Caco-2 (cell line): ENCODE measurements at regions not wholly inside any gene's neighbourhood (a gene's known extent, or its start where the extent isn't known, plus 50 kb on each side); places are given as distances from the start of the nearest gene placed in this dataset.
"Not testable (repeated sequence)": the region's sequence is repeated elsewhere in the genome, so short reads cannot be mapped to it uniquely, and the experiment has no call there.

Experiments used
- BruUV-seq: library from RNA; stranded (reverse); fragments of 400-500 nt; replicated peaks from 2 replicates; lab custom pipeline; 2021; lab: Mats Ljungman, UMichigan
- CTCF ChIA-PET: fragments of 300-600 bp; sonication (Branson Sonifier 250); formaldehyde crosslinking; loops from one replicate; lab custom pipeline; 2022; ENCODE audit warnings: antibody characterized with exemption; lab: Charles Lee
- POLR2A ChIA-PET: fragments of 300-600 bp; sonication (Branson Sonifier 250); formaldehyde crosslinking; loops from one replicate; lab custom pipeline; 2022; ENCODE audit warnings: antibody characterized with exemption; lab: Charles Lee
- DNase-seq, 2 experiments: peaks; one replicate each; pipeline versions ENCODE4 v3.0.0 to v3.0.0-alpha.2; 2020 to 2022
- H3K27me3 ChIP-seq: replicated peaks from 2 replicates; pipeline ENCODE4 v1.6.0; 2011; ENCODE audit warnings: low read length; ENCODE audit not compliant: control insufficient read depth, insufficient read depth
- H3K36me3 ChIP-seq: 2 replicates; pipeline ENCODE4 v1.5.1; 2011; ENCODE audit warnings: low read length; ENCODE audit not compliant: control insufficient read depth, insufficient read depth
- H3K4me1 ChIP-seq: fragments of 250-450 bp; sonication (Bioruptor Pico); 2 replicates; pipeline ENCODE4 v1.5.1; 2020; ENCODE audit warnings: mild to moderate bottlenecking
- H3K4me3 ChIP-seq: 2 replicates; pipeline ENCODE4 v1.5.1; 2011; ENCODE audit warnings: low read depth, mild to moderate bottlenecking, control low read depth, low read length
- H3K9me3 ChIP-seq: fragments of 250-450 bp; sonication (Bioruptor Pico); 2 replicates; pipeline ENCODE4 v1.5.1; 2020; ENCODE audit warnings: mild to moderate bottlenecking, moderate library complexity
- H3K27ac Mint-ChIP-seq: one replicate; pipeline ENCODE4 v1.8.0; 2022; ENCODE audit warnings: mixed read lengths; ENCODE audit not compliant: unreplicated experiment
- H3K27me3 Mint-ChIP-seq: one replicate; pipeline ENCODE4 v1.8.0; 2022; ENCODE audit warnings: mixed read lengths; ENCODE audit not compliant: insufficient read depth, unreplicated experiment
- H3K36me3 Mint-ChIP-seq: one replicate; pipeline ENCODE4 v1.8.0; 2022; ENCODE audit warnings: mild to moderate bottlenecking, mixed read lengths; ENCODE audit not compliant: insufficient read depth, unreplicated experiment
- H3K4me1 Mint-ChIP-seq: one replicate; pipeline ENCODE4 v1.8.0; 2022; ENCODE audit warnings: low read depth, mixed read lengths; ENCODE audit not compliant: unreplicated experiment
- H3K4me3 Mint-ChIP-seq: one replicate; pipeline ENCODE4 v1.8.0; 2022; ENCODE audit warnings: mild to moderate bottlenecking, moderate library complexity, mixed read lengths; ENCODE audit not compliant: unreplicated experiment
- H3K9me3 Mint-ChIP-seq: one replicate; pipeline ENCODE4 v1.8.0; 2022; ENCODE audit warnings: mixed read lengths; ENCODE audit not compliant: unreplicated experiment
- CTCF ChIP-seq, 2 experiments: fragments of 200-600 bp in 1 of 2; IDR thresholded peaks; 1 replicate in 1 of 2; 2 replicates in 1 of 2; pipeline versions ENCODE4 v1.5.1 to v1.8.0; 2011 to 2022; ENCODE audit warnings: antibody characterized with exemption in 1 of 2, control low read depth in 1 of 2, inconsistent platforms in 1 of 2, low read depth in 1 of 2, low read length in 1 of 2, mild to moderate bottlenecking in 1 of 2, moderate library complexity in 1 of 2; ENCODE audit not compliant: insufficient read depth in 1 of 2, severe bottlenecking in 1 of 2, unreplicated experiment in 1 of 2
- intact Hi-C: fragments of 100-400 bp; cut with micrococcal nuclease; formaldehyde crosslinking; loops from one replicate; pipeline ENCODE4 v1.10.0; 2022; ENCODE audit not compliant: unreplicated experiment

DNA sequence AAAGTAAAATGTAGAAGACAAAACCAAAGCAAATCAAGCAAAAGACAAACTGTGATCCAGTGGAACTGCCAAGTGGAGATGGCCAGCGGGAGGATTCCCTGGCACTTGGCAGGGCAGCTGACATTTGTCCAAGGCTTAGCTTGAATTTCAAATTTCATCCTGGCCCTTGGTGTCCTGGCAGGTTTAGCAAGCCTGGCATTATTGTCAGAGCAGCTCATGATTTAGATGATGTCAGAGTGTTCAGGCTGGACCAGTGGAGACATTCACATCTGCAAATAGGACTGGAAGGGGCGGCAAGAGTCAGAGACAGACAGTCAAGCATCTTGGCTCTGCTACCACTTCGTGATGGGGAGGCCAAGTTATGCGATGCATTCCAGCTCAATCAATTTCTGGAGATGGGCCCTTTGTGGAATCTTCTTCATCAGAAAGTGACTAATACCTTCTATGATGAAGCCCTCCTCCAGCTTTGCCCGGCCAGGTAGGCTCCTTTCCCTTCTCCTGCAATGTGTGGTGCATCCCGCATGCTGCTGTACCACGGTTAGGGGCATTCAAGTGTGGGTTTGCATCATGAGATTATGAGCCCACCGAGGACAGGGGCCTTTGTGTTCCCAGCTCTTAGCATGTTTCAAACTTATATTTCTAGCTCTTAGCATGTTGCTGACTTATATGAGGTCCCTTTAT is 199.7 kb downstream of the ANKRD30B start:
- H3K27me3 Mint-ChIP-seq: no peaks in the 10 kb centered on the region
- no peaks in the 10 kb centered on the region for H3K36me3 ChIP-seq
- no peaks in the 10 kb centered on the region for H3K36me3 Mint-ChIP-seq
- no peaks in the 10 kb centered on the region for H3K4me1 Mint-ChIP-seq
- H3K9me3 ChIP-seq: no peaks in the 10 kb centered on the region
- no peak overlapping the region for H3K4me3 ChIP-seq
- no TSS peak for BruUV-seq
- H3K4me1 ChIP-seq: no peaks in the 10 kb centered on the region
- no peak for DNase-seq
- TF ChIP-seq CTCF (IDR thresholded peaks at IDR 0.05; ENCODE audit: insufficient read depth in 1 of 2, low read depth in 1 of 2, low read length in 1 of 2, severe bottlenecking in 1 of 2, unreplicated experiment in 1 of 2): no peak
- intact Hi-C loops: no loop called here
- CTCF ChIA-PET: no interaction called here
- no peaks in the 10 kb centered on the region for H3K27me3 ChIP-seq
- H3K27ac Mint-ChIP-seq: no peak overlapping the region
- POLR2A ChIA-PET: no interaction called here
- no peaks in the 10 kb centered on the region for H3K9me3 Mint-ChIP-seq
- no peak overlapping the region for H3K4me3 Mint-ChIP-seq

DNA sequence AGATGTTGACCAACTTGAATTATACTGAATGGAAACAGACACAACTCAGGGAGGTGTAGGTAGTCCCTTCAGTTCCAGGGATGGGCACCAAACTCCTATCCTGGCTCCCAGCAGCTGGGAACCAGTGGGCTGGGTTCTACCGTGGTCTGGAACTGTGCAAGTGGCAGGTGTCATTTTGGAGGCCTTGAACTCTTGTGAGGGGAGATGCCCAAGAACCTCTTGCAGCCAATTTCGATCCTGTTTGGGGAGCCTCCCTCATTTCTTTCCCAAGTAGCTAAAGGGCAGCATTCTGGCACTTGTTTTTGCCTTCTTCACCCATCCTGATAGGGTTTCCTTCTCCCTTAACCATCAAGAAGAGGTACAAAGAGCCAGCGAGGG is 200.2 kb downstream of the ANKRD30B start:
- CTCF ChIA-PET: no interaction called here
- Histone ChIP-seq H3K4me3 (no peak overlapping the region), H3K9me3 (no peaks in the 10 kb centered on the region), H3K4me1 (no peaks in the 10 kb centered on the region), H3K36me3 (no peaks in the 10 kb centered on the region), H3K27me3 (no peaks in the 10 kb centered on the region)
- Mint-ChIP-seq H3K4me3 (no peak overlapping the region), H3K9me3 (no peaks in the 10 kb centered on the region), H3K27me3 (no peaks in the 10 kb centered on the region), H3K27ac (no peak overlapping the region), H3K36me3 (no peaks in the 10 kb centered on the region), H3K4me1 (no peaks in the 10 kb centered on the region)
- TF ChIP-seq CTCF (IDR thresholded peaks at IDR 0.05; ENCODE audit: insufficient read depth in 1 of 2, low read depth in 1 of 2, low read length in 1 of 2, severe bottlenecking in 1 of 2, unreplicated experiment in 1 of 2): no peak
- POLR2A ChIA-PET: no interaction called here
- intact Hi-C loops: no loop called here
- no peak for DNase-seq
- BruUV-seq: no TSS peak

DNA sequence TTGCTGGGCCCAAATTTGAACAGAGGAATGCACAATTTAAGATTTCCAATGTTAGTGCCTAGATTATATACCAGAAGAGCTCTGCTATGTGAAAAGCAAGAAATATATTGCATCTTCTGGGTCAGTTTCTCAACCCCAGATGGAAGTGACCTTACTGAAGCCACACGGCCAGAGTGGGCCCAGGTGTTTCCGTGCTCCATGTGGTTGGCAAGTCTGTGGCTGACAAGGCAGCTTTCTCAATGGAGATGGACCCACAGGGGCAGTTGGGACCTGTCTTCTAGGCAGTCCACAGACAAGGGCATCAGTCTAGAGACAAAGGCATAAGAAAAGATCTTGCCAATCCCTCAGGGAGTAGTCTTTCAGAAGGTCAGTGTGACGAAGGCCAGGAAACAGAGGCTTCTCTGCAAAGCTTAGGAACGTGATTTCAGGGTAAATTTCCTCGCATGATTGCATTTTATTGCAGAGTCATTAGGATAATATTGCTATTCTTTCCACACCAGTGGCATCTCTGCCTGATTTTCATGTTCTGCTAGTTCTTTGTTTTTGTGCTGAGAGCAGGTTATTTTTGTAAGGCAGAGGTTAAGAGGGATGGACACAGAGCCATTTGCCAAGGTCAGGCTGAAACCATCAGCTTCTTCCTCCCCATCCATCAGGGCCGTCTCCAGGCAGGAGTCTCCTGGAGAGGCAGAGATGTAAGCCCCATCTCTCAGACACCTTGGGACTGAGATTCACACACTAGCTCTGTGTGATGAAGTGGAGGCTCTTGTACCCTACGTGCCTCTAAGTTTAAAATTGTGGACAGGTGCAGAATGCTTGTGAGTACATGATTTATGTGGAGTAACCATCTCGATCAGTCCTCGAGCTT is 202.1 kb downstream of the ANKRD30B start:
- H3K4me1 ChIP-seq: no peaks in the 10 kb centered on the region
- no peaks in the 10 kb centered on the region for H3K36me3 Mint-ChIP-seq
- H3K36me3 ChIP-seq: no peaks in the 10 kb centered on the region
- H3K27ac Mint-ChIP-seq: no peak overlapping the region
- no peaks in the 10 kb centered on the region for H3K4me1 Mint-ChIP-seq
- no peaks in the 10 kb centered on the region for H3K9me3 Mint-ChIP-seq
- DNase-seq: no peak
- intact Hi-C loops: no loop called here
- no peak overlapping the region for H3K4me3 Mint-ChIP-seq
- no peaks in the 10 kb centered on the region for H3K27me3 Mint-ChIP-seq
- ChIA-PET POLR2A (no interaction called here), CTCF (no interaction called here)
- no TSS peak for BruUV-seq
- TF ChIP-seq CTCF (IDR thresholded peaks at IDR 0.05; ENCODE audit: insufficient read depth in 1 of 2, low read depth in 1 of 2, low read length in 1 of 2, severe bottlenecking in 1 of 2, unreplicated experiment in 1 of 2): no peak
- no peak overlapping the region for H3K4me3 ChIP-seq
- no peaks in the 10 kb centered on the region for H3K9me3 ChIP-seq
- no peaks in the 10 kb centered on the region for H3K27me3 ChIP-seq

DNA sequence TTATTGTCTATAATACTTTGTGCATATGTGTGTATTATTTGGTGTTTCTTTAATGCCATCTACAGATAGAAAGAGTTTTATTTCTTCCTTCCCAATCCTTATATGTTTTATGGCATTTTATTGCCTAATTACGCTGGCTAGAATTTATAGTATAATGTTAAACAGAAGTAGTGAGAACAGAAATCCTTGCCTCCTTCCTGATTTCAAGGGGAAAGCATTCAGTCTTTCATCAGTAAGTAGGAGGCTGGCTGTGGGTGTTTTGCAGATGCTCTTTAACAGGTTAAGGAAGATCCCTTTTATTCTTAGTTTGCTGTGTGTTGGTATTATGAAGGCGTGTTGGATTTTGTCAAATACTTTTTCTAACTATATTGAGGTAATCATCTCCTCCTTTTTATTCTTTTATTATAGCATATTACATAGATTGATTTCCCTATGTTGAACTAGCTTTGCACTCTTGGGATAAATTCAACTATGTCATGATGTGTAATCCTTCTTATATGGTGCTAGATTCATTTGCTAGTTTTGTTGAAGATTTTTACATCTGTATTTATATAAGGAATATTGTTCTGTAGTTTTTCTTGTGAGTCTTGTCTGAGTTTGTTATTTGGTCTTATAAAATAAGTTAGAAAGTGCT is 204.6 kb downstream of the ANKRD30B start:
- H3K36me3 ChIP-seq, POLR2A ChIA-PET, H3K9me3 ChIP-seq, H3K4me3 ChIP-seq, H3K27me3 ChIP-seq, BruUV-seq, H3K4me1 ChIP-seq, H3K9me3 Mint-ChIP-seq, H3K4me1 Mint-ChIP-seq, DNase-seq, H3K4me3 Mint-ChIP-seq, H3K27me3 Mint-ChIP-seq, CTCF ChIA-PET, intact Hi-C loops, H3K36me3 Mint-ChIP-seq, H3K27ac Mint-ChIP-seq: not testable (repeated sequence)
